Erythroblast (primary cell): ENCODE measurements at regions not wholly inside any gene's neighbourhood (a gene's known extent, or its start where the extent isn't known, plus 50 kb on each side); places are given as distances from the start of the nearest gene placed in this dataset.

Experiments used
- GATA1 ChIP-seq: IDR thresholded peaks from 2 replicates; pipeline ENCODE4 v1.6.1; 2011; ENCODE audit warnings: low read depth, mild to moderate bottlenecking, control low read depth, low read length, moderate library complexity
- POLR2A ChIP-seq: IDR thresholded peaks from 2 replicates; pipeline ENCODE4 v1.6.1; 2011; ENCODE audit warnings: mild to moderate bottlenecking, low read length

- TF ChIP-seq POLR2A (no peak), GATA1 (no peak)
These were observed 909.4 kb upstream of the LRFN5 start for GRCh38 chr14:40697231-40697630.
